Large intestine (tissue), 3 donors: ENCODE measurements at regions not wholly inside any gene's neighbourhood (a gene's known extent, or its start where the extent isn't known, plus 50 kb on each side); places are given as distances from the start of the nearest gene placed in this dataset.

ENCODE experiments used
- DNase-seq, 2 donors: peaks; one replicate each; pipeline versions ENCODE4 v3.0.0 to v3.0.0-alpha.2; 2013
- H3K27ac ChIP-seq: one replicate; pipeline ENCODE4 v1.5.1; 2013; ENCODE audit warnings: low read length
- H3K27me3 ChIP-seq: 2 replicates; pipeline ENCODE4 v1.6.1; 2013; ENCODE audit warnings: low read length; ENCODE audit not compliant: control insufficient read depth, insufficient read depth
- H3K36me3 ChIP-seq: 2 replicates; pipeline ENCODE4 v1.6.1; 2013; ENCODE audit warnings: low read length; ENCODE audit not compliant: control insufficient read depth, insufficient read depth
- H3K4me1 ChIP-seq: one replicate; pipeline ENCODE4 v1.6.1; 2013; ENCODE audit warnings: low read length; ENCODE audit not compliant: control insufficient read depth, insufficient read depth
- H3K4me3 ChIP-seq: one replicate; pipeline ENCODE4 v1.5.1; 2013; ENCODE audit warnings: low read length
- H3K9me3 ChIP-seq: one replicate; pipeline ENCODE4 v1.6.1; 2013; ENCODE audit warnings: mild to moderate bottlenecking, low read depth, low read length, moderate library complexity; ENCODE audit not compliant: control insufficient read depth
- WGBS: methylation state at CpG from one replicate; pipeline ENCODE4 v1.1.5; 2013; ENCODE audit warnings: low lambda C conversion rate; ENCODE audit not compliant: insufficient coverage; 5-methylcytosine and 5-hydroxymethylcytosine counted together

DNA sequence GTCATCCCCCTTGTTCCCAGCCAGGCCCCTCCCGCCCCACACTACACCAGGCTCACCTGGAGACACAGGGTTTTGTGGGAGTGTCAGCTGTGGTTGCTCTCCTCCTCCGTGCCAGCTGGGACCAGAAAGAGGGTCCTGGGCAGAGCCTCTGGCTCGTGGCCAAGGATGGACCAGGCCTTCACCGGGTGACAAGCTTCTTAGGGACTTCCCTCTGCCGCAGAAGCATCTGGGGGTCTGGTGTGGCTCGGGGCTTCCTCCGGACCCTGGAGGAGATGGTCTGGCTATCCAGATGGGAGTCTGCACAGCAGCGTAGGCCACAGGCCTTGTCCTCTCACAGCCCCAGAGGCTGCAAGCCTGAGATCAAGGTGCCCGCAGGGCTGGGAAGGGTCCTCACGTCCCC is 63.8 kb upstream of the CFAP46 start:
- no peak for DNase-seq

DNA sequence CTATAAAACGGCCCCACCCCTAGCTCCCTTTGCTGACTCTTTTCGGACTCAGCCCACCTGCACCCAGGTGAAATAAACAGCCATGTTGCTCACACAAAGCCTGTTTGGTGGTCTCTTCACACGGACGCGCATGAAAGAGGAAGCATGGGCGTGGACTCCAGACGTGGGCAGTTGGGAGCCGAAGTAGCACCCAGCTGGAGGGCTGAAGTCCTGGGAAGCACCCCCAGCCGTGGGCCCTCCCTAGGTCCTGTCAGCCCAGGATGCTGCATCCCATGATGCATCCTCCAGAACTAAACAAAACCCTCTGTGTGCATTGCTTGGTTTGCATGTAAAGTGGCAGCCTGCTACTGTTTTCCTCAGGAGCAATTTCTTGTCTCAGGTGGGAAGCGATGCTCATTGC is 62.1 kb upstream of the CFAP46 start:
- DNase-seq, result no peak
- H3K36me3 ChIP-seq, result no peaks in the 10 kb centered on the region
- no CpG with 5 or more reads among the region's 10 CpGs for WGBS
- no peaks in the 10 kb centered on the region for H3K9me3 ChIP-seq
- H3K27me3 ChIP-seq, result no peaks in the 10 kb centered on the region
- H3K27ac ChIP-seq, result no peak overlapping the region
- H3K4me1 ChIP-seq, result peaks cover 6% of the 10 kb centered on the region
- no peak overlapping the region for H3K4me3 ChIP-seq

More for the DNA sequence above, 63.8 kb upstream of the CFAP46 start:
- no peaks in the 10 kb centered on the region for H3K36me3 ChIP-seq
- no peaks in the 10 kb centered on the region for H3K9me3 ChIP-seq
- WGBS, result no CpG with 5 or more reads among the region's 10 CpGs
- H3K4me3 ChIP-seq, result no peak overlapping the region
- no peak overlapping the region for H3K27ac ChIP-seq
- H3K4me1 ChIP-seq, result peaks cover 11% of the 10 kb centered on the region
- H3K27me3 ChIP-seq, result no peaks in the 10 kb centered on the region

DNA sequence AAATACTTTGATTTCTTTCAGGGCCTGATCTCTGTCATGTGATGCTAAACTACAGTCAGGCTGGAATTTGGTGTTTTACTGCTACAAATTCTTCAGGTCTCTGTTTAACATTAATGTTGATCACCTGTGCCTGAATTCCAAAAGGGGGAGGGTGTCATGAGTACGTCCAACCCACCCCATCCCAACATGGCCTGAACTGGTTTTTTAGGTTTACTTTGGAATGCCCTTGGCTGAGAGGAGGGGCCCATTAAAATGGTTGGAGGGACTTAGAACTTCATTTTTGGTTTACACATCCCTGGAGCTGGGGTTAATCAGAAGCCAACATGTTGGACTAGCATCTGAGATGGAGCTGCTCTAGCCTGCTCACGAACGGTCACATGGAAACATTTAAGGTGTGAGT is 60.8 kb upstream of the CFAP46 start:
- H3K27me3 ChIP-seq, result no peaks in the 10 kb centered on the region
- DNase-seq, result no peak
- no peaks in the 10 kb centered on the region for H3K4me1 ChIP-seq
- H3K4me3 ChIP-seq, result no peak overlapping the region
- H3K27ac ChIP-seq, result no peak overlapping the region
- H3K36me3 ChIP-seq, result no peaks in the 10 kb centered on the region
- 70% methylated on average over 2 of the region's 3 CpGs for WGBS
- H3K9me3 ChIP-seq, result no peaks in the 10 kb centered on the region

DNA sequence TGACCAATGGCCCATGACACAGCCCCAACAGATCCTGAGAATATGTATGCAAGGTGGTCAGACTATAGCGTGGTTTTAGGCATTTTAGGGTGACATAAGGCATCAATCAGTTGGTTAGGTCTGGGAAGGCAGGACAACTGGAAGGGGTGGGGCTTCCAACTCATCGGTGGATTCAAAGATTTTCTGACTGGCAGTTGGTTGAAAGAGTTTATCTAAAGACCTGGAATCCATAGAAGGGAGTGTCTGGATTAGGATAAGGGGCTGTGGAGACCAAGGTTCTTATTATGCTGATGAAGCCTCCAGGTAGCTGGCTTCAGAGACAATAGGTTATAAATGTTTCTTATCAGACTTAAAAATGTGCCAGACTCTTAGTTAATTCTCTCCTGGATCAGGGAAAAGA is 60.3 kb upstream of the CFAP46 start:
- no peaks in the 10 kb centered on the region for H3K4me1 ChIP-seq
- no peak overlapping the region for H3K27ac ChIP-seq
- no peak overlapping the region for H3K4me3 ChIP-seq
- H3K27me3 ChIP-seq, result no peaks in the 10 kb centered on the region
- no peak for DNase-seq
- H3K36me3 ChIP-seq, result no peaks in the 10 kb centered on the region
- H3K9me3 ChIP-seq, result no peaks in the 10 kb centered on the region
- no CpG with 5 or more reads among the region's 2 CpGs for WGBS

DNA sequence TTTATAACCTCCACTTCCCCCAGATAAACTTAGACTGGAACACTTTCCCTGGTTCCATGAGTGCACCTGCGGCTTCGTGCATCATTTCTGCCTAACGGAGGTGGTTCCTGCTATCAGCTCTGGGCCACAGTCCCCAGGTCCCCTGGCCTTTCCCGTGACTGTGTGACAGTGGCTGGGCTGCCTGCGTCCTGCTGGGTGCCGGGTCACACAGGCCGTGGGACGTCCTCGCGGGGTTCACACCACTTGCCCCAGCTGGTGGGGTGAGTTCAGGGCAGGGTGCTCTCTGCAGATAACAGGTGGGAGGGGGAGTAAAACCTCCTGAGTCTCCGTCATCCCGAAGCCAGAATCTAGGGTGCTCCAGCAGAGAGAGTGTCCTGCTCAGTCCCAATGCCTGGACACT is 58.7 kb upstream of the CFAP46 start:
- Histone ChIP-seq H3K27me3 (no peaks in the 10 kb centered on the region), H3K36me3 (no peaks in the 10 kb centered on the region), H3K27ac (no peak overlapping the region), H3K9me3 (no peaks in the 10 kb centered on the region), H3K4me1 (no peaks in the 10 kb centered on the region), H3K4me3 (no peak overlapping the region)
- DNase-seq, result no peak
- no CpG with 5 or more reads among the region's 12 CpGs for WGBS

DNA sequence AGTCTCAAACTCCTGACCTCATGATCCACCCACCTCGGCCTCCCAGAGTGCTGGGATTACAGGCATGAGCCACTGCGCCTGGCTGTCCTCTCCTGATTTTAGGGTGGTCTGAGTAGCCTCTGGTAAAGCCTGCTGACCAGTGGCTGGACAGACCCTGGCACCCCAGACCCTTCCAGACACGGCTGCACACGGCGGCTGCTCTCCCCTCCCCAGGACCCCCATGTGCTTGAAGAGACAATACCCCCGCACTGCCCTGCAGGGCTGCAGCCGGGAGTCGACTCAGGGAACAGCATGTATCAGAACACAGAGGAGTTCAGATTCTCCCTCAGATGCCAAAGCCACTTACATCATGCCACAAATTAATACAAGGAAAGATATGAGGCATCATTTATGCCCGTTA is 58.3 kb upstream of the CFAP46 start:
- no CpG with 5 or more reads among the region's 9 CpGs for WGBS
- Histone ChIP-seq H3K27ac (no peak overlapping the region), H3K27me3 (peaks cover 1% of the 10 kb centered on the region), H3K36me3 (no peaks in the 10 kb centered on the region), H3K4me3 (no peak overlapping the region), H3K4me1 (no peaks in the 10 kb centered on the region), H3K9me3 (no peaks in the 10 kb centered on the region)
- DNase-seq, result no peak

DNA sequence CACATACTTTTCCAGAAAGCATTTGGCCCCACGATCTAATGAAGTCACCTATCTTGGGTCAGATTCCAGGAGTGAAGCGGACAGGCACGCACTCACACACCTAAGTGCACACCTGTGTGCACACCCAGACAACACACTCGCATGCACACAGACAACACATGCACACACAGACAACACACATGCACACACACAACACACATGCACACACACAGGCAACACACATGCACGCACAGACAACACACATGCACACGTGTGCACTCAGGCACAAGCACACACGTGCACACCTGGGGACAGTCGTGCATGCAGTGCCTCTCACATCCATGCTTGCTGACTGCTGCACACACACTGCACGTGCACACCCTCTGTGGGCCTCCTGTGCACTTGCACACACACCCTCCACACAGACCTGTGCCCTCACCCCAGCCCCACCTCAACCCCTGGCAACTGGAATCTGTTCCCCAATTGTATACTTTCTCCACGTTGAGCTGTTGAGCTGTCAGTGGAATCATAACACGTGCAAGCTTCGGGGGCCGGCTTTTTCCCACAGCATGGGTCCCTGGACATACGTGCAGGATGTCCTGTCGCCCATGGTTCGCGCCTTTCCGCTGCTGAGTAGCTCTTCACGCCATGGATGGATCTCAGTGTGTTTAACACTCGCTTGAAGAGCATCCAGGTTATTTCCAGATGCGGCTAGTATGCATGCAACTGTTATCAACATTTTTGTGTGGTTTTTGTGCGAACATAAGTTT is 55.3 kb upstream of the CFAP46 start:
- Histone ChIP-seq H3K27me3 (peaks cover 3% of the 10 kb centered on the region), H3K36me3 (no peaks in the 10 kb centered on the region), H3K27ac (no peak overlapping the region), H3K4me3 (no peak overlapping the region), H3K4me1 (no peaks in the 10 kb centered on the region), H3K9me3 (no peaks in the 10 kb centered on the region)
- DNase-seq, result no peak
- WGBS, result 82% methylated on average over 2 of the region's 22 CpGs

DNA sequence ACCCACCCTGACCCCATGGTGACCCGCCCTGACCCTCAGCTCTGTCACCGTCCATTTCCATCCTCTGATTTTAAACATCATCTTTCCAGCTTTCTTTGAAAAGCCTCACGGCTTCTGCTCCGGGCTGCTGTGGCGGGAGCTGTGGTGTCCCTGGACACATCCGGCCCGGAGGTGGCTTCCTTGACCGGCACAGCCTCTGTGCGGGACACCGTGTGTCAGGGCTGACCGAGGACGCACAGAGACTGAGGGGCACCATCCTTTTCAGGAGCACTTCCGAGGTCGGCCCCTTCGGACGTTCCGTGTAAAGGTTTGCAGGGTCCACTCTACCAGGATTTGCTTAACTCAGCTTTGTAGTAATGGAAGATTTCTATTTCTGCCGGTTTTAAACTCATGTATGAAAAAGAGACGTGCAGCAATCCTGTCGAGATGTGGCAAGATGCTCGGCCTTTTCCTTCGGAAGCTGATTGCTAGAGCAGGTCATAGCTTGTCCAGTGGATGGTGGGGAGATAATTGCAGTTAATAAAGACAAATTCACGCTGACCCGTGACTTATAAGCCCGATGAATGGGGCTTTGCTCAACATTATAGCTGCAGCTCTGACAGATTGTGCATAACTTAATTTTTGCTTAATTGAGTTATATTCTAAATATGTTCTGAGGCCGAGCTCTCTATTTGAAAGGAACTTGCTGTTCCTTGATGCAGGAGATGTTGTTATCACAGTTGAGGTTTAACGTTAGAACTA is 54.4 kb upstream of the CFAP46 start:
- no peak overlapping the region for H3K27ac ChIP-seq
- peaks cover 3% of the 10 kb centered on the region for H3K27me3 ChIP-seq
- no peak for DNase-seq
- no peaks in the 10 kb centered on the region for H3K4me1 ChIP-seq
- WGBS, result no CpG with 5 or more reads among the region's 27 CpGs
- H3K36me3 ChIP-seq, result no peaks in the 10 kb centered on the region
- H3K9me3 ChIP-seq, result no peaks in the 10 kb centered on the region
- no peak overlapping the region for H3K4me3 ChIP-seq

DNA sequence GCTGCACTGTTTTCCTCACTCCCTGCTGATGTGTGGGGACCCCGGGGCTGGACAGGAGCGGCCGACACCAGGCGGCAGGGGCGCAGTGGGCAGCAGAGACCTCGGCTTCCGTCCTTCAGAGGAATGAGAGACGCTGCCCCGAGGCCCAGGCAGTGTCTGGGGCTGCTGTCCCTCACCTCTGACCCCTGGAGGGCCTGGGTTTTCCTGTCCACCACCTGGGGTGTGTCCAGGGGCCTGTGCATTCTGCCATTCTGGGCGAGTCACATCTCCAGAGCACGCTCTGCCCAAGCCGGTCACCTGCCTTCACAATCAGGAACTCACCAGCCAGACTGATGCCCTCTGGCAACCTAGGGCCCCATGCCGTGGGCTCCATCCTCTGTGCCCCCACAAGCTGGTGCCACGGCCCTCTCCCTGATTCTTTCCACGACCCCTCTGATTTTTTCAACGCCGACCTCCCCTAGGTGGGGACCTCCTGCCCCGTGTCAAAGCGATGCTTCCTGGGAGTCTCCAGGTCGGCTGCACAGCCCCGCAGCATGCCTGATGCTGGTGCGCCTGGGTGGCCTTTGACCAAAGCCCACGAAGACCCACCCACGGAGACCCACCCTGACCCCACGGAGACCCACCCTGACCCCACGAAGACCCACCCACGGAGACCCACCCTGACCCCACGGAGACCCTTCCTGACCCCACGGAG is 53.7 kb upstream of the CFAP46 start:
- H3K4me1 ChIP-seq, result no peaks in the 10 kb centered on the region
- WGBS, result no CpG with 5 or more reads among the region's 29 CpGs
- no peak for DNase-seq
- H3K4me3 ChIP-seq, result no peak overlapping the region
- no peaks in the 10 kb centered on the region for H3K36me3 ChIP-seq
- H3K27ac ChIP-seq, result no peak overlapping the region
- H3K9me3 ChIP-seq, result no peaks in the 10 kb centered on the region
- H3K27me3 ChIP-seq, result peaks cover 3% of the 10 kb centered on the region

DNA sequence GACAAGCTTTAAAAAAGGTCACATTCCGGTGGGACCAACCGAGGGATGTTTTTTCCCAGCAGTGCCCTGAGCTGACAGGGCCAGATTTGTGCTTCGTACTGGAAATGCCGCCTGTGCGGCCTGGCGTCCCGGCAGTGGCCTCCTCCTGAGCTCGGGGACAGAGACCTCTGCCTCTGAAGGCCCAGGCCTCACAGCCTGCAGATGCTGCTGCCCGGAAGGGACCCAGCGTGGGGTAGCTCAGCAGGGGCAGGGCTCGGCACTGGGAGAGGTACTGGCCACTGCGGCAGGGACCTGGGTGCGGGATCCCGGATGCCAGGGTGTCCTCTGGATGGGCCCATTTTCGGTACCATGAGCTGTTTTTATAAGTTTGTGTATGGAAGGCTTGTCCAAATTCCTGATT is 52.4 kb upstream of the CFAP46 start:
- DNase-seq, result no peak
- no peak overlapping the region for H3K27ac ChIP-seq
- peaks cover 3% of the 10 kb centered on the region for H3K27me3 ChIP-seq
- H3K9me3 ChIP-seq, result no peaks in the 10 kb centered on the region
- no peaks in the 10 kb centered on the region for H3K4me1 ChIP-seq
- H3K36me3 ChIP-seq, result no peaks in the 10 kb centered on the region
- H3K4me3 ChIP-seq, result no peak overlapping the region
- no CpG with 5 or more reads among the region's 15 CpGs for WGBS
